Activated naive CD8-positive, alpha-beta T cell treated with anti-CD3 and anti-CD28 coated beads, Interleukin-2, amount 10 ng/mL, durations not matched to agents 7 days and 5 days (primary cell): ENCODE measurements at regions not wholly inside any gene's neighbourhood (a gene's known extent, or its start where the extent isn't known, plus 50 kb on each side); places are given as distances from the start of the nearest gene placed in this dataset.

Experiments
- ATAC-seq: fragments of 150-1000 bp; cut with Tn5 transposase; one replicate; pipeline ENCODE4 v1.10.0; 2021; ENCODE audit warnings: low read depth, moderate library complexity
- POLR2A ChIA-PET: fragments of 350-600 bp; sonication (Branson Sonifier 250); formaldehyde crosslinking; loops from one replicate; lab custom pipeline; 2021; ENCODE audit warnings: antibody characterized with exemption; lab: Charles Lee
- DNase-seq: peaks from one replicate; pipeline ENCODE4 v3.0.0; 2021
- H3K27ac Mint-ChIP-seq: one replicate; pipeline ENCODE4 v1.8.0; 2022; ENCODE audit warnings: mild to moderate bottlenecking, mixed read lengths
- H3K27me3 Mint-ChIP-seq: one replicate; pipeline ENCODE4 v1.8.0; 2022; ENCODE audit warnings: mild to moderate bottlenecking, moderate library complexity, mixed read lengths
- H3K36me3 Mint-ChIP-seq: one replicate; pipeline ENCODE4 v1.8.0; 2021; ENCODE audit warnings: mild to moderate bottlenecking, mixed read lengths
- H3K4me1 Mint-ChIP-seq: one replicate; pipeline ENCODE4 v1.8.0; 2021; ENCODE audit warnings: mixed read lengths
- H3K4me3 Mint-ChIP-seq: one replicate; pipeline ENCODE4 v1.8.0; 2022; ENCODE audit warnings: mild to moderate bottlenecking, moderate library complexity, mixed read lengths
- H3K9me3 Mint-ChIP-seq: one replicate; pipeline ENCODE4 v1.8.0; 2021; ENCODE audit warnings: mixed read lengths

GRCh38 chr16:6549415-6549814 is 783.2 kb upstream of the RBFOX1 start:
- no peaks in the 10 kb centered on the region for H3K36me3 Mint-ChIP-seq
- no peak for DNase-seq
- no peak overlapping the region for H3K27ac Mint-ChIP-seq
- no peak overlapping the region for H3K4me3 Mint-ChIP-seq
- no peaks in the 10 kb centered on the region for H3K4me1 Mint-ChIP-seq
- POLR2A ChIA-PET, result no interaction called here
- no peaks in the 10 kb centered on the region for H3K27me3 Mint-ChIP-seq
- no peak for ATAC-seq
- H3K9me3 Mint-ChIP-seq, result peaks cover 2% of the 10 kb centered on the region

- Mint-ChIP-seq H3K4me3 (no peak overlapping the region), H3K9me3 (peaks cover 2% of the 10 kb centered on the region), H3K27me3 (no peaks in the 10 kb centered on the region), H3K36me3 (no peaks in the 10 kb centered on the region), H3K27ac (no peak overlapping the region), H3K4me1 (no peaks in the 10 kb centered on the region)
- no peak for ATAC-seq
- POLR2A ChIA-PET, result no interaction called here
- DNase-seq, result no peak
These were observed 784.1 kb upstream of the RBFOX1 start for GRCh38 chr16:6548507-6548906.

- ATAC-seq (no peak), DNase-seq (no peak)
- no peak overlapping the region for H3K4me3 Mint-ChIP-seq
- H3K27me3 Mint-ChIP-seq, result no peaks in the 10 kb centered on the region
- POLR2A ChIA-PET, result no interaction called here
- H3K27ac Mint-ChIP-seq, result no peak overlapping the region
- H3K9me3 Mint-ChIP-seq, result peaks cover 2% of the 10 kb centered on the region
- no peaks in the 10 kb centered on the region for H3K4me1 Mint-ChIP-seq
- no peaks in the 10 kb centered on the region for H3K36me3 Mint-ChIP-seq
These were observed 785.5 kb upstream of the RBFOX1 start for GRCh38 chr16:6547131-6547530.

- no peak overlapping the region for H3K27ac Mint-ChIP-seq
- DNase-seq (no peak), ATAC-seq (no peak)
- H3K9me3 Mint-ChIP-seq, result peaks cover 2% of the 10 kb centered on the region
- H3K27me3 Mint-ChIP-seq, result no peaks in the 10 kb centered on the region
- H3K4me1 Mint-ChIP-seq, result no peaks in the 10 kb centered on the region
- POLR2A ChIA-PET, result no interaction called here
- no peak overlapping the region for H3K4me3 Mint-ChIP-seq
- no peaks in the 10 kb centered on the region for H3K36me3 Mint-ChIP-seq
These were observed 787.3 kb upstream of the RBFOX1 start for GRCh38 chr16:6545329-6545728.

- DNase-seq (no peak), ATAC-seq (no peak)
- H3K27me3 Mint-ChIP-seq, result no peaks in the 10 kb centered on the region
- no peak overlapping the region for H3K27ac Mint-ChIP-seq
- POLR2A ChIA-PET, result no interaction called here
- no peaks in the 10 kb centered on the region for H3K4me1 Mint-ChIP-seq
- no peak overlapping the region for H3K4me3 Mint-ChIP-seq
- no peaks in the 10 kb centered on the region for H3K36me3 Mint-ChIP-seq
- peaks cover 2% of the 10 kb centered on the region for H3K9me3 Mint-ChIP-seq
These were observed 791.4 kb upstream of the RBFOX1 start for GRCh38 chr16:6541267-6541666.

- POLR2A ChIA-PET, result no interaction called here
- Mint-ChIP-seq H3K4me3 (no peak overlapping the region), H3K9me3 (no peaks in the 10 kb centered on the region), H3K4me1 (no peaks in the 10 kb centered on the region), H3K27ac (no peak overlapping the region), H3K27me3 (no peaks in the 10 kb centered on the region), H3K36me3 (no peaks in the 10 kb centered on the region)
- ATAC-seq, result no peak
- DNase-seq, result no peak
These were observed 796.2 kb upstream of the RBFOX1 start for GRCh38 chr16:6536411-6536810.

GRCh38 chr16:6531067-6531466 is 801.6 kb upstream of the RBFOX1 start:
- Mint-ChIP-seq H3K4me3 (no peak overlapping the region), H3K4me1 (no peaks in the 10 kb centered on the region), H3K36me3 (no peaks in the 10 kb centered on the region), H3K27me3 (no peaks in the 10 kb centered on the region), H3K27ac (no peak overlapping the region), H3K9me3 (no peaks in the 10 kb centered on the region)
- DNase-seq (no peak), ATAC-seq (no peak)
- POLR2A ChIA-PET, result no interaction called here

- no peak overlapping the region for H3K4me3 Mint-ChIP-seq
- no peaks in the 10 kb centered on the region for H3K27me3 Mint-ChIP-seq
- DNase-seq (no peak), ATAC-seq (no peak)
- H3K9me3 Mint-ChIP-seq, result no peaks in the 10 kb centered on the region
- no peaks in the 10 kb centered on the region for H3K4me1 Mint-ChIP-seq
- H3K27ac Mint-ChIP-seq, result no peak overlapping the region
- POLR2A ChIA-PET, result no interaction called here
- no peaks in the 10 kb centered on the region for H3K36me3 Mint-ChIP-seq
These were observed 804.4 kb upstream of the RBFOX1 start for GRCh38 chr16:6528217-6528616.

GRCh38 chr16:6527646-6528045 is 805.0 kb upstream of the RBFOX1 start:
- ATAC-seq (no peak), DNase-seq (no peak)
- POLR2A ChIA-PET, result no interaction called here
- Mint-ChIP-seq H3K27ac (no peak overlapping the region), H3K4me1 (no peaks in the 10 kb centered on the region), H3K27me3 (no peaks in the 10 kb centered on the region), H3K9me3 (no peaks in the 10 kb centered on the region), H3K4me3 (no peak overlapping the region), H3K36me3 (no peaks in the 10 kb centered on the region)

GRCh38 chr16:6524501-6524900 is 808.1 kb upstream of the RBFOX1 start:
- Mint-ChIP-seq H3K9me3 (peaks cover 1% of the 10 kb centered on the region), H3K27ac (no peak overlapping the region), H3K36me3 (no peaks in the 10 kb centered on the region), H3K27me3 (no peaks in the 10 kb centered on the region), H3K4me1 (no peaks in the 10 kb centered on the region), H3K4me3 (no peak overlapping the region)
- POLR2A ChIA-PET, result no interaction called here
- no peak for DNase-seq
- no peak for ATAC-seq

GRCh38 chr16:6517020-6517720 is 815.5 kb upstream of the RBFOX1 start:
- no peak for DNase-seq
- Mint-ChIP-seq H3K36me3 (no peaks in the 10 kb centered on the region), H3K4me1 (no peaks in the 10 kb centered on the region), H3K27ac (no peak overlapping the region), H3K4me3 (no peak overlapping the region), H3K9me3 (peaks cover 6% of the 10 kb centered on the region), H3K27me3 (no peaks in the 10 kb centered on the region)
- ATAC-seq, result no peak
- POLR2A ChIA-PET, result no interaction called here

GRCh38 chr16:6512512-6512911 is 820.1 kb upstream of the RBFOX1 start:
- no peaks in the 10 kb centered on the region for H3K36me3 Mint-ChIP-seq
- POLR2A ChIA-PET, result no interaction called here
- H3K27ac Mint-ChIP-seq, result no peak overlapping the region
- ATAC-seq, result no peak
- no peak overlapping the region for H3K4me3 Mint-ChIP-seq
- H3K4me1 Mint-ChIP-seq, result no peaks in the 10 kb centered on the region
- no peaks in the 10 kb centered on the region for H3K27me3 Mint-ChIP-seq
- DNase-seq, result no peak
- H3K9me3 Mint-ChIP-seq, result peaks cover 3% of the 10 kb centered on the region

- POLR2A ChIA-PET, result no interaction called here
- H3K4me3 Mint-ChIP-seq, result no peak overlapping the region
- no peaks in the 10 kb centered on the region for H3K27me3 Mint-ChIP-seq
- DNase-seq (no peak), ATAC-seq (no peak)
- H3K36me3 Mint-ChIP-seq, result no peaks in the 10 kb centered on the region
- H3K4me1 Mint-ChIP-seq, result no peaks in the 10 kb centered on the region
- H3K9me3 Mint-ChIP-seq, result peaks cover 10% of the 10 kb centered on the region
- no peak overlapping the region for H3K27ac Mint-ChIP-seq
These were observed 822.4 kb upstream of the RBFOX1 start for GRCh38 chr16:6510261-6510660.

- POLR2A ChIA-PET, result no interaction called here
- ATAC-seq, result no peak
- Mint-ChIP-seq H3K36me3 (no peaks in the 10 kb centered on the region), H3K4me1 (no peaks in the 10 kb centered on the region), H3K4me3 (no peak overlapping the region), H3K27ac (no peak overlapping the region), H3K27me3 (no peaks in the 10 kb centered on the region), H3K9me3 (peaks cover 3% of the 10 kb centered on the region)
- DNase-seq, result no peak
These were observed 833.2 kb upstream of the RBFOX1 start for GRCh38 chr16:6499413-6499812.

- Mint-ChIP-seq H3K4me1 (no peaks in the 10 kb centered on the region), H3K27me3 (no peaks in the 10 kb centered on the region), H3K9me3 (peaks cover 3% of the 10 kb centered on the region), H3K36me3 (no peaks in the 10 kb centered on the region), H3K4me3 (no peak overlapping the region), H3K27ac (no peak overlapping the region)
- no peak for ATAC-seq
- no peak for DNase-seq
- POLR2A ChIA-PET, result no interaction called here
These were observed 833.8 kb upstream of the RBFOX1 start for GRCh38 chr16:6498858-6499257.
